Neural cell (in vitro differentiated cells): ENCODE measurements at regions not wholly inside any gene's neighbourhood (a gene's known extent, or its start where the extent isn't known, plus 50 kb on each side); places are given as distances from the start of the nearest gene placed in this dataset.

Experiments
- H2AFZ ChIP-seq: fragments of 200-600, 300-800 bp; sonication (generic), shearing (Covaris generic); 2 replicates; pipeline ENCODE4 v1.6.0; 2014; ENCODE audit warnings: low read depth, mild to moderate bottlenecking, antibody characterized with exemption, low read length, moderate library complexity
- H3F3A ChIP-seq: fragments of 200-600 bp; shearing (Covaris generic); 2 replicates; pipeline ENCODE4 v1.6.1; 2016; ENCODE audit warnings: mild to moderate bottlenecking, moderate library complexity, mixed read lengths, antibody characterized with exemption, low read length; ENCODE audit not compliant: insufficient read depth, poor library complexity, severe bottlenecking
- H3K27ac ChIP-seq: fragments of 200-600, 300-800 bp; sonication (generic), shearing (Covaris generic); 2 replicates; pipeline ENCODE4 v1.5.1; 2014; ENCODE audit warnings: mild to moderate bottlenecking, low read length, moderate library complexity
- H3K27me3 ChIP-seq: fragments of 300-800, 200-600 bp; sonication (generic), shearing (Covaris generic); 2 replicates; pipeline ENCODE4 v1.6.0; 2014; ENCODE audit warnings: mild to moderate bottlenecking, low read depth, low read length, moderate library complexity; ENCODE audit not compliant: insufficient read depth
- H3K36me3 ChIP-seq: fragments of 300-800, 200-600 bp; sonication (generic), shearing (Covaris generic); 2 replicates; pipeline ENCODE4 v1.5.1; 2014; ENCODE audit warnings: mild to moderate bottlenecking, antibody characterized with exemption, low read length, moderate library complexity; ENCODE audit not compliant: insufficient read depth
- H3K4me2 ChIP-seq: fragments of 300-800, 200-600 bp; sonication (generic), shearing (Covaris generic); 2 replicates; pipeline ENCODE4 v1.6.0; 2014; ENCODE audit warnings: mild to moderate bottlenecking, low read length
- H3K4me3 ChIP-seq: fragments of 300-800, 200-600 bp; sonication (generic), shearing (Covaris generic); 2 replicates; pipeline ENCODE4 v1.5.1; 2014; ENCODE audit warnings: mild to moderate bottlenecking, low read length, moderate library complexity
- H3K79me2 ChIP-seq: fragments of 200-600 bp; shearing (Covaris generic); replicated peaks from 2 replicates; pipeline ENCODE4 v1.6.0; 2014; ENCODE audit warnings: mild to moderate bottlenecking, low read length, moderate library complexity; ENCODE audit not compliant: insufficient read depth
- H3K9ac ChIP-seq: fragments of 300-800, 200-600 bp; sonication (generic), shearing (Covaris generic); 2 replicates; pipeline ENCODE4 v1.6.1; 2016; ENCODE audit warnings: mild to moderate bottlenecking, low read length, mixed read lengths
- H3K9me2 ChIP-seq: fragments of 200-600 bp; shearing (Covaris generic); 2 replicates; pipeline ENCODE4 v1.6.1; 2016; ENCODE audit warnings: mild to moderate bottlenecking, low read length, mixed read lengths; ENCODE audit not compliant: insufficient read depth
- H3K9me3 ChIP-seq: fragments of 200-600, 300-800 bp; sonication (generic), shearing (Covaris generic); 2 replicates; pipeline ENCODE4 v1.6.1; 2016; ENCODE audit warnings: mild to moderate bottlenecking, mixed run types, low read length, moderate library complexity, mixed read lengths
- H4K20me1 ChIP-seq: fragments of 200-600 bp; shearing (Covaris generic); 2 replicates; pipeline ENCODE4 v1.6.1; 2016; ENCODE audit warnings: mild to moderate bottlenecking, mixed run types; ENCODE audit not compliant: insufficient read depth
- CTCF ChIP-seq: fragments of 450-650 bp; IDR thresholded peaks from 2 replicates; pipeline ENCODE4 v1.5.1; 2014; ENCODE audit warnings: antibody characterized with exemption, mild to moderate bottlenecking, moderate library complexity; ENCODE audit not compliant: poor library complexity, severe bottlenecking
- EP300 ChIP-seq: fragments of 450-650 bp; conservative IDR thresholded peaks from 2 replicates; pipeline ENCODE4 v1.6.1; 2014; ENCODE audit warnings: antibody characterized with exemption, mild to moderate bottlenecking, moderate library complexity; ENCODE audit not compliant: poor library complexity, severe bottlenecking
- EZH2 ChIP-seq: fragments of 200-600, 300-800 bp; shearing (Covaris generic), sonication (generic); IDR thresholded peaks from 2 replicates; pipeline ENCODE4 v1.6.1; 2014; ENCODE audit warnings: antibody characterized with exemption, low read length, borderline replicate concordance, mild to moderate bottlenecking; ENCODE audit not compliant: insufficient read depth, poor library complexity, severe bottlenecking
- MXI1 ChIP-seq: fragments of 450-650 bp; conservative IDR thresholded peaks from 2 replicates; pipeline ENCODE4 v1.6.1; 2014; ENCODE audit warnings: antibody characterized with exemption, mild to moderate bottlenecking; ENCODE audit not compliant: poor library complexity, severe bottlenecking
- POLR2AphosphoS5 ChIP-seq: IDR thresholded peaks from 2 replicates; pipeline ENCODE4 v1.6.1; 2012
- RAD21 ChIP-seq: fragments of 450-650 bp; conservative IDR thresholded peaks from 2 replicates; pipeline ENCODE4 v1.6.1; 2014; ENCODE audit warnings: antibody characterized with exemption, mild to moderate bottlenecking, moderate library complexity
- SMC3 ChIP-seq: fragments of 450-650 bp; conservative IDR thresholded peaks from 2 replicates; pipeline ENCODE4 v1.6.1; 2014; ENCODE audit warnings: antibody characterized with exemption, mild to moderate bottlenecking, moderate library complexity; ENCODE audit not compliant: poor library complexity
- TAF1 ChIP-seq: IDR thresholded peaks from 2 replicates; pipeline ENCODE4 v1.6.1; 2012; ENCODE audit warnings: low read depth
- TF ChIP-seq, protein P1 (sequence below): IDR thresholded peaks from 2 replicates; pipeline ENCODE4 v1.6.1; 2012; ENCODE audit warnings: borderline replicate concordance

DNA sequence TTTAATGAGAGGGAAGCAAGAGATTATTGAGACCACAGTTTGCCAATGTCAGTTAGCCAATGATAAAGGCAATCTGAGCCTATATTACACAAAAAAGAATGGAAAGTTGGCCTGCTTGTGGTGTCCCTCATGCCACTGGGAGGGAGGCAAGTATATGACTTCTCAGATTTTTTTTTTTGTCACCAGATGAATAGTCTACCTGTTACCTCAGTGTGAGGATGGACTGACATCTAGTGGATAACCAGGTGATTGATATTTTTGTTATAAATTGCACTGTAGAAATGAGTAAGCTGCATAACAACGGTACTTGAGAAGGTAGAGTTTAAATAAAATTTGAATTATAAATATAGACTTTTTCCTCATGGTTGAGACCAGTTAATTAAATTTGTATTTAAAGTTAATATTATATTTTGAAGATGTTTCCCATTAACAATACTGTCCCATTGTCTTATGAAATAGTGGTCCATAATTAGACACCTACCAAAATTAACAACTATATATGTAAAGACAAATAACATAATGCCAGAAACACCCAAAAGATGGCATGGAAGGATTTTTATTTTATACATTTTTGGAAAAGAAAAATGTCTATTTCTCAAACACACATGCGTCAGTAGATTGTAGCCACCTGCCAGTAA, 237.8 kb upstream of the GADL1 start:
- Histone ChIP-seq H4K20me1 (no peaks in the 10 kb centered on the region), H3K4me2 (no peak overlapping the region), H2AFZ (no peak overlapping the region), H3F3A (no peaks in the 10 kb centered on the region), H3K27me3 (no peaks in the 10 kb centered on the region), H3K9me2 (no peaks in the 10 kb centered on the region), H3K4me3 (no peak overlapping the region), H3K27ac (no peak overlapping the region), H3K79me2 (no peaks in the 10 kb centered on the region), H3K9ac (no peak overlapping the region), H3K9me3 (no peaks in the 10 kb centered on the region), H3K36me3 (no peaks in the 10 kb centered on the region)
- TF ChIP-seq EZH2 (no peak), MXI1 (no peak), TAF1 (no peak), RAD21 (peak; percentile 53), SMC3 (no peak)

- TF ChIP-seq EP300 = no peak
- Histone ChIP-seq H2AFZ (no peak overlapping the region), H3K4me2 (no peak overlapping the region), H3K79me2 (no peaks in the 10 kb centered on the region), H3K27ac (no peak overlapping the region), H3K9ac (no peak overlapping the region), H3K4me3 (no peak overlapping the region), H3K27me3 (no peaks in the 10 kb centered on the region), H3K9me3 (no peaks in the 10 kb centered on the region), H3K36me3 (no peaks in the 10 kb centered on the region), H4K20me1 (no peaks in the 10 kb centered on the region), H3K9me2 (no peaks in the 10 kb centered on the region), H3F3A (no peaks in the 10 kb centered on the region)
These were observed 239.1 kb upstream of the GADL1 start for GRCh38 chr3:31133541-31133940.

GRCh38 chr3:31135546-31135945, 241.1 kb upstream of the GADL1 start:
- Histone ChIP-seq H3K4me2 (no peak overlapping the region), H4K20me1 (no peaks in the 10 kb centered on the region), H3K9ac (no peak overlapping the region), H3K9me2 (no peaks in the 10 kb centered on the region), H3K9me3 (no peaks in the 10 kb centered on the region), H3K4me3 (no peak overlapping the region), H3K36me3 (no peaks in the 10 kb centered on the region), H3K27me3 (no peaks in the 10 kb centered on the region), H3K79me2 (no peaks in the 10 kb centered on the region), H2AFZ (no peak overlapping the region), H3F3A (no peaks in the 10 kb centered on the region), H3K27ac (no peak overlapping the region)
- TF ChIP-seq MXI1 (no peak), EZH2 (no peak), POLR2AphosphoS5 (no peak)

DNA sequence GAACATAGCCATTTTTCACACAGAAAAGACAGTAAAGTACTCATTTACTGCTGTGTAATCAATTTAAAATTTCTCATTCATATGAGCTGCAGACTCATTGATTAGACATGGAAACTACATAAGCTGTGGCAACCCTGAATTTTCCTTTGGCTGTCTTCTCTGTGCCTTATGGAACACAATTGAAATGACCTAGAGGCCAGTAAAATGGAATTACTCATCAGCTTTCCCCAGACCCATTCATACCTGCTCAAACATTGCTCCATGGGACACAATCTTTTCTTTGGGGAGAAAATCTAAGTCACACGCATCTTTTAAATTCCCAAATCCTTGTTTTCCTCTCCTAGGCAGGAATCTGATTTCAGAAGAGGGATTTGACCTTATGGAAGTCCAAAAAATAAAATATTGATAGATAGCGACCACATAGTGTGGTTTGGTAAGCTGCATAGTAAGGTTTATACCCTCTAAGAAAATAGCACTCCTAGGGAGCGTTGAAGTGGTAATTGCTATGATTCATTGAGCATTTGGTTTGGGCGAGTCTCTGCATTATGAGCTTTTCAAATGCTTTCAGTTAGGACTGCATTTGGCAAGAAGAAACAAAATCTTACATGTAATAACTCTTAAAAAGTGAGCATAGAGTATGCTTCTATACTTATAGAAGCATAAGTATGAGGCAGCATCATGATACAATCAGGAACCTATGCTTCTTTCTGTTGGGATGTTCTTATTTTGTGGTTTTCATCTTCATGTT, 243.4 kb upstream of the GADL1 start:
- no peak for TF ChIP-seq RAD21
- TF ChIP-seq TAF1 = no peak
- TF ChIP-seq CTCF = no peak
- TF ChIP-seq, protein P1, sequence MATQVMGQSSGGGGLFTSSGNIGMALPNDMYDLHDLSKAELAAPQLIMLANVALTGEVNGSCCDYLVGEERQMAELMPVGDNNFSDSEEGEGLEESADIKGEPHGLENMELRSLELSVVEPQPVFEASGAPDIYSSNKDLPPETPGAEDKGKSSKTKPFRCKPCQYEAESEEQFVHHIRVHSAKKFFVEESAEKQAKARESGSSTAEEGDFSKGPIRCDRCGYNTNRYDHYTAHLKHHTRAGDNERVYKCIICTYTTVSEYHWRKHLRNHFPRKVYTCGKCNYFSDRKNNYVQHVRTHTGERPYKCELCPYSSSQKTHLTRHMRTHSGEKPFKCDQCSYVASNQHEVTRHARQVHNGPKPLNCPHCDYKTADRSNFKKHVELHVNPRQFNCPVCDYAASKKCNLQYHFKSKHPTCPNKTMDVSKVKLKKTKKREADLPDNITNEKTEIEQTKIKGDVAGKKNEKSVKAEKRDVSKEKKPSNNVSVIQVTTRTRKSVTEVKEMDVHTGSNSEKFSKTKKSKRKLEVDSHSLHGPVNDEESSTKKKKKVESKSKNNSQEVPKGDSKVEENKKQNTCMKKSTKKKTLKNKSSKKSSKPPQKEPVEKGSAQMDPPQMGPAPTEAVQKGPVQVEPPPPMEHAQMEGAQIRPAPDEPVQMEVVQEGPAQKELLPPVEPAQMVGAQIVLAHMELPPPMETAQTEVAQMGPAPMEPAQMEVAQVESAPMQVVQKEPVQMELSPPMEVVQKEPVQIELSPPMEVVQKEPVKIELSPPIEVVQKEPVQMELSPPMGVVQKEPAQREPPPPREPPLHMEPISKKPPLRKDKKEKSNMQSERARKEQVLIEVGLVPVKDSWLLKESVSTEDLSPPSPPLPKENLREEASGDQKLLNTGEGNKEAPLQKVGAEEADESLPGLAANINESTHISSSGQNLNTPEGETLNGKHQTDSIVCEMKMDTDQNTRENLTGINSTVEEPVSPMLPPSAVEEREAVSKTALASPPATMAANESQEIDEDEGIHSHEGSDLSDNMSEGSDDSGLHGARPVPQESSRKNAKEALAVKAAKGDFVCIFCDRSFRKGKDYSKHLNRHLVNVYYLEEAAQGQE = no peak
- TF ChIP-seq MXI1 = no peak
- no peak for TF ChIP-seq SMC3
- no peak for TF ChIP-seq EZH2
- no peak for TF ChIP-seq POLR2AphosphoS5
- TF ChIP-seq EP300 = no peak
- H3K9me3 ChIP-seq = no peaks in the 10 kb centered on the region
- no peaks in the 10 kb centered on the region for H3K79me2 ChIP-seq
- no peaks in the 10 kb centered on the region for H3K36me3 ChIP-seq
- no peaks in the 10 kb centered on the region for H3K9me2 ChIP-seq
- H2AFZ ChIP-seq = no peak overlapping the region
- no peak overlapping the region for H3K27ac ChIP-seq
- no peak overlapping the region for H3K4me2 ChIP-seq
- H3K4me3 ChIP-seq = no peak overlapping the region
- no peaks in the 10 kb centered on the region for H3F3A ChIP-seq
- H3K27me3 ChIP-seq = no peaks in the 10 kb centered on the region
- H4K20me1 ChIP-seq = no peaks in the 10 kb centered on the region
- no peak overlapping the region for H3K9ac ChIP-seq
